ENCODE measurements at regions not wholly inside any gene's neighbourhood (a gene's known extent, or its start where the extent isn't known, plus 50 kb on each side); places are given as distances from the start of the nearest gene placed in this dataset.

DNA sequence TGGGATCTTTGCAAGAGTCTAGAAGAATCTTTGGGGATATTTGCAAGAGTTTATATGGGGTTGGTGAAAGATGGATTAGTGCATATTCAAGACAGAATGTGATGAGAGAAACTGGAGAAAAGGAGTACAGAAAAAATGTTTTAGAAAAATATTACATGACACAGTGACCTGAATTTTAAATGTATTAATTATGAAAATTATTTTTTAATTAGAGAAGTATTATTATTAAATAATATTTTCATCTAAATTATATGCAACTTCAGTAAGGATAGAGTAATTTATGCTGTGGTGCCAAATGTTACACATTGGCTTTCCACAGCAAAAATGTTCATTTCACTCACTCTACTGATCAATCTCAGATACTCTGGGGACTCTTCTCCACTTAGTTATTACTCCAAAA, 1442.8 kb upstream of the SLC39A10 start:
- TF ChIP-seq, protein P1, sequence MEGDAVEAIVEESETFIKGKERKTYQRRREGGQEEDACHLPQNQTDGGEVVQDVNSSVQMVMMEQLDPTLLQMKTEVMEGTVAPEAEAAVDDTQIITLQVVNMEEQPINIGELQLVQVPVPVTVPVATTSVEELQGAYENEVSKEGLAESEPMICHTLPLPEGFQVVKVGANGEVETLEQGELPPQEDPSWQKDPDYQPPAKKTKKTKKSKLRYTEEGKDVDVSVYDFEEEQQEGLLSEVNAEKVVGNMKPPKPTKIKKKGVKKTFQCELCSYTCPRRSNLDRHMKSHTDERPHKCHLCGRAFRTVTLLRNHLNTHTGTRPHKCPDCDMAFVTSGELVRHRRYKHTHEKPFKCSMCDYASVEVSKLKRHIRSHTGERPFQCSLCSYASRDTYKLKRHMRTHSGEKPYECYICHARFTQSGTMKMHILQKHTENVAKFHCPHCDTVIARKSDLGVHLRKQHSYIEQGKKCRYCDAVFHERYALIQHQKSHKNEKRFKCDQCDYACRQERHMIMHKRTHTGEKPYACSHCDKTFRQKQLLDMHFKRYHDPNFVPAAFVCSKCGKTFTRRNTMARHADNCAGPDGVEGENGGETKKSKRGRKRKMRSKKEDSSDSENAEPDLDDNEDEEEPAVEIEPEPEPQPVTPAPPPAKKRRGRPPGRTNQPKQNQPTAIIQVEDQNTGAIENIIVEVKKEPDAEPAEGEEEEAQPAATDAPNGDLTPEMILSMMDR (IDR thresholded peaks at IDR 0.05; ENCODE audit: borderline replicate concordance, insufficient read depth, low read depth, low read length), result no peak
- no peak overlapping the region for H3K4me3 ChIP-seq (ENCODE audit: low read depth, low read length)

DNA sequence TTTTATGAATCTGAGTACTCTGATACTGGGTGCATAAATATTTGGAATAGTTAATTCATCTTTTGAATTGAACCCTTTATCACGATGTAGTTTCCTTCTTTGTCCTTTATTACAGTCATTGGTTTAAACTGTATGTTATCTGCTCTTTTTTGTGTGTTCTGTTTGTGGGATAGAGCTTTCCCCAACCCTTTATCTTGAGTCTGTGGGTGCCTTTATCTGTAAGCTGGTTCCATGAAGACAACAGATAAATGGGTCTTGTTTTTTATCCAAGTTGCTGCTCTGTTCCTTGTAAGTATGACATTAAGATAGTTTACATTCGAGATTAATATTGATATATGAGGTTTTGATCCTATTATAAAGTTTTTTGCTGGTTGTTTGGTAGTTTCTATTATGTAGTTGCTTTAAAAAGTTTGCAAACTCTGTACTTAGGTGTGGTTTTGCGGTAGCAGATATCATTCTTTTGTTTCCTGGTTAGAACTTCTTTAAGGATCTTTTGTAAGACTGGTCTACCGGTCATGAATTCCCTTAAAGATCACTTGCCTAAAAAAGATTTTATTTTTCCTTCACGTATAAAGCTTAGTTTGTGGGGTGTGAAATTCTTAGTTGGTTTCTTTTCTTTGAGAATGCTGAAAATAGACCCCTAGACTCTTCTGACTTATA, 1451.3 kb upstream of the SLC39A10 start:
- TF ChIP-seq, protein P1 (IDR thresholded peaks at IDR 0.05; ENCODE audit: borderline replicate concordance, insufficient read depth, low read depth, low read length), result no peak
- H3K4me3 ChIP-seq (ENCODE audit: low read depth, low read length), result no peak overlapping the region

DNA sequence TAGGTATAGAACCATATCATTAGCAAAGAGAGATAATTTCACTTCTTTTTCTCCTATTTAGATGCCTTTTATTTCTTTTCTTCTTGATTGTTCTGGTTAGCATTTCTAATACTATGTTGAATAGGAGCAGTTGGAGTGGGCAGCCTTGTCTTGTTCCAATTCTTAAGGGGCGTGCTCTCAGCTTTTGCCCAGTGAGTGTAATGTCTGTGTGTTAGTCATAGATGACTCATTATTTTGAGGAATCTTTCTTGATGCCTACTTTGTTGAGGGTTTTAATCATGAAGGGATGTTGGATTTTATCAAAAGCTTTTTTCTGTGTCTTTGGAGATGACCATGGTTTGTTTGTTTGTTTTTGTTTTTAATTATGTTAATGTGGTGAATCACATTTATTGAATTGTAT, 1453.1 kb upstream of the SLC39A10 start:
- no peak overlapping the region for H3K4me3 ChIP-seq (ENCODE audit: low read depth, low read length)
- TF ChIP-seq, protein P1 (IDR thresholded peaks at IDR 0.05; ENCODE audit: borderline replicate concordance, insufficient read depth, low read depth, low read length), result no peak

DNA sequence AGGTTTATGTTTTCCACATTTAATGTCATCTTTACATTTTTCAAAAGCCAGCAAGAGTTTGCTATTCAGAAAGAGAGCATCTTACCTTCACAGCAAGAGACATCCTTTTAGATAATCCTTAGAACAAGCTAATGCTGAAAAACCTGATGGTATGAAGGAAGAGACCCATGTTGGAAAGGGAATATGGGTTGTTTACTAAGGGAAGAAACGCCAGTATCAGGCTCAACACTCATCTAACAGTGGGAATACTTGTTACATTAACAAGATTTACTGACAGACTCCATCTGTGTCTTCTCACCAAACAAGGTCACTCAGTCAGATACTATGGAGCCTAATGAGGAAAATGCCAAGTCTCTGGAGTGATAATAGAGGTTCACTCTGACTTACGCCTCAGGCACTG, 1474.1 kb upstream of the SLC39A10 start:
- TF ChIP-seq, protein P1 (IDR thresholded peaks at IDR 0.05; ENCODE audit: borderline replicate concordance, insufficient read depth, low read depth, low read length), result no peak
- H3K4me3 ChIP-seq (ENCODE audit: low read depth, low read length), result no peak overlapping the region

DNA sequence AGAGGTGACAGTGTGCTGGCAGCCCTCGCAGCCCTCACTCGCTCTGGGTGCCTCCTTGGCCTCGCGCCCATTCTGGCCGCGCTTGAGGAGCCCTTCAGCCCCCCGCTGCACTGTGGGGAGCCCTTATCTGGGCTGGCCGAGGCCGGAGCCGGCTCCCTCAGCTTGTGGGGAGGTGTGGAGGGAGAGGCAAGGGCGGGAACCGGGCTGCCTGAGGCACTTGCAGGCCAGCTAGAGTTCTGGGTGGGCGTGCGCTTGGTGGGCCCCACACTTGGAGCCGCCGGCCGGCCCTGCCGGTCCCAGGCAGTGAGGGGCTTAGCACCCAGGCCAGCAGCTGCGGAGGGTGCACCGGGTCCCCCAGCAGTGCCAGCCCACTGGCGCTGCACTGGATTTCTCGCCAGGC, 1480.9 kb upstream of the SLC39A10 start:
- TF ChIP-seq, protein P1 (IDR thresholded peaks at IDR 0.05; ENCODE audit: borderline replicate concordance, insufficient read depth, low read depth, low read length), result no peak
- no peak overlapping the region for H3K4me3 ChIP-seq (ENCODE audit: low read depth, low read length)

DNA sequence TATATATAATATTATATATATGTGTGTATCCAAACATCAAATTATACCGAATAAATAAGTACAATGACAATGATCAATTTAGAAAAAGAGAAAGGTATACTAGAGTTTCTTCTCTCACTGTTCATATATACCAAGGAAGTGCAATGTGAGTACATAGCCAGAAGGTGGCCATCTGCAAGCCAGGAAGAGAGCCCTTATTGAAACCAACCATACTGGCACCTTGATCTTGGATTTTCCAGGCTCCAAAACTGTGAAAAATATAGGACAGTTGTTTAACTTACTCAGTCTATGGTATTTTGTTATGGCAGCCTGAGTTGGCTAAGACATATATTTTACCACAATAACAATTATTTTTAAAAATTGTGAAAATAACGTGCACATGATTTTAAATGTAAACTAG, 1490.2 kb upstream of the SLC39A10 start:
- TF ChIP-seq, protein P1 (IDR thresholded peaks at IDR 0.05; ENCODE audit: borderline replicate concordance, insufficient read depth, low read depth, low read length), result peak; percentile 54; the same call in 1 of the 2 replicates
- no peak overlapping the region for H3K4me3 ChIP-seq (ENCODE audit: low read depth, low read length)

DNA sequence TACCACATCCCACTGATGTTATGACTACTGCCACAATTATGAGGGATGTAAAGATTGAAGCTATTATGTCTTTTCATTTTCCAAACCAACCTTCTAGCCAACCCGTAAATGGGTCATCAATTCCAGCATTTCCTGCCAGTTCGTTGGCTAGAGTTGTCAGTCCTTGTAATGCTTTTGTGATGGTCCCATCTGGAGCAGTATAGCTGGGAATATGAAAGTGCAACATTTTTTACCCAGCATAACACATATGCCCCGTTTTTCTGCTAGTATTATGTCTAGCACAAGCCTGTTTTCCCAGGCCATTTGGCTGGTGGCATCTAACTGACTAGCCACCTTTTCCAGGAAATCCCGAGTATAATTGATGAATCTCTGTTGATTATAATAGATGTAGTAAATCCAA, 1501.6 kb upstream of the SLC39A10 start:
- TF ChIP-seq, protein P1 (IDR thresholded peaks at IDR 0.05; ENCODE audit: borderline replicate concordance, insufficient read depth, low read depth, low read length), result no peak
- H3K4me3 ChIP-seq (ENCODE audit: low read depth, low read length), result no peak overlapping the region
